ENCODE measurements at regions not wholly inside any gene's neighbourhood (a gene's known extent, or its start where the extent isn't known, plus 50 kb on each side); places are given as distances from the start of the nearest gene placed in this dataset.
A peak's percentile ranks its signal among the peaks of the same experiment; 100 is the strongest.

- no peaks in the 10 kb centered on the region for H3K36me3 ChIP-seq (ENCODE audit: control insufficient read depth in 3 of 3, insufficient read depth in 2 of 3, low read depth in 1 of 3, low read length in 3 of 3)
- WGBS, 3 donors: 83 to 92% (median 90%) methylated on average over 8 of the region's 8 CpGs
- H3K27me3 ChIP-seq (ENCODE audit: control insufficient read depth in 3 of 3, insufficient read depth in 3 of 3, low read length in 3 of 3): peaks cover 0 to 5% (median 0%) of the 10 kb centered on the region in 3 donors
- H3K9me3 ChIP-seq (ENCODE audit: control insufficient read depth in 2 of 2, insufficient read depth in 1 of 2, low read depth in 1 of 2, low read length in 1 of 2): peaks cover 0 to 5% of the 10 kb centered on the region in 2 donors
- H3K4me3 ChIP-seq (ENCODE audit: low read depth in 1 of 3, low read length in 3 of 3): no peak overlapping the region
- FAIRE-seq (no peak), DNase-seq (no peak)
- H3K4me1 ChIP-seq (ENCODE audit: control insufficient read depth in 3 of 3, insufficient read depth in 2 of 3, low read depth in 1 of 3, low read length in 2 of 3): peaks cover 0 to 17% (median 0%) of the 10 kb centered on the region in 3 donors
- no peak overlapping the region for H3K27ac ChIP-seq (ENCODE audit: low read depth in 1 of 3, low read length in 2 of 3)
Measured at GRCh38 chr4:26030780-26031179, 116.8 kb downstream of the SMIM20 start.

- 41 to 63% (median 48%) methylated on average over 4 of the region's 4 CpGs for WGBS, 3 donors
- peaks cover 0 to 4% (median 0%) of the 10 kb centered on the region in 3 donors for H3K27me3 ChIP-seq (ENCODE audit: control insufficient read depth in 3 of 3, insufficient read depth in 3 of 3, low read length in 3 of 3)
- H3K27ac ChIP-seq (ENCODE audit: low read depth in 1 of 3, low read length in 2 of 3): peak overlapping the region in 1 of 3 donors; percentile 41
- H3K36me3 ChIP-seq (ENCODE audit: control insufficient read depth in 3 of 3, insufficient read depth in 2 of 3, low read depth in 1 of 3, low read length in 3 of 3): no peaks in the 10 kb centered on the region
- FAIRE-seq (no peak), DNase-seq (peak in 1 of 2 donors; percentile 42)
- H3K9me3 ChIP-seq (ENCODE audit: control insufficient read depth in 2 of 2, insufficient read depth in 1 of 2, low read depth in 1 of 2, low read length in 1 of 2): peaks cover 0 to 5% of the 10 kb centered on the region in 2 donors
- H3K4me1 ChIP-seq (ENCODE audit: control insufficient read depth in 3 of 3, insufficient read depth in 2 of 3, low read depth in 1 of 3, low read length in 2 of 3): peaks cover 0 to 17% (median 0%) of the 10 kb centered on the region in 3 donors
- no peak overlapping the region for H3K4me3 ChIP-seq (ENCODE audit: low read depth in 1 of 3, low read length in 3 of 3)
Measured at GRCh38 chr4:26031704-26032103, 117.7 kb downstream of the SMIM20 start.

GRCh38 chr4:26032142-26032541 is 118.1 kb downstream of the SMIM20 start:
- Histone ChIP-seq H3K36me3 (ENCODE audit: control insufficient read depth in 3 of 3, insufficient read depth in 2 of 3, low read depth in 1 of 3, low read length in 3 of 3) (no peaks in the 10 kb centered on the region), H3K27ac (ENCODE audit: low read depth in 1 of 3, low read length in 2 of 3) (peak overlapping the region in 2 of 3 donors; percentile 15 to 41), H3K4me1 (ENCODE audit: control insufficient read depth in 3 of 3, insufficient read depth in 2 of 3, low read depth in 1 of 3, low read length in 2 of 3) (peaks cover 0 to 17% (median 0%) of the 10 kb centered on the region in 3 donors), H3K9me3 (ENCODE audit: control insufficient read depth in 2 of 2, insufficient read depth in 1 of 2, low read depth in 1 of 2, low read length in 1 of 2) (peaks cover 0 to 5% of the 10 kb centered on the region in 2 donors), H3K27me3 (ENCODE audit: control insufficient read depth in 3 of 3, insufficient read depth in 3 of 3, low read length in 3 of 3) (peaks cover 0 to 4% (median 0%) of the 10 kb centered on the region in 3 donors), H3K4me3 (ENCODE audit: low read depth in 1 of 3, low read length in 3 of 3) (no peak overlapping the region)
- no peak for FAIRE-seq
- 77 to 81% (median 77%) methylated on average over 6 of the region's 6 CpGs for WGBS, 3 donors
- DNase-seq: no peak

- Histone ChIP-seq H3K9me3 (ENCODE audit: control insufficient read depth in 2 of 2, insufficient read depth in 1 of 2, low read depth in 1 of 2, low read length in 1 of 2) (peaks cover 0 to 5% of the 10 kb centered on the region in 2 donors), H3K36me3 (ENCODE audit: control insufficient read depth in 3 of 3, insufficient read depth in 2 of 3, low read depth in 1 of 3, low read length in 3 of 3) (no peaks in the 10 kb centered on the region), H3K4me3 (ENCODE audit: low read depth in 1 of 3, low read length in 3 of 3) (no peak overlapping the region), H3K27ac (ENCODE audit: low read depth in 1 of 3, low read length in 2 of 3) (peak overlapping the region in 2 of 3 donors; percentile 15 to 57), H3K27me3 (ENCODE audit: control insufficient read depth in 3 of 3, insufficient read depth in 3 of 3, low read length in 3 of 3) (peaks cover 0 to 4% (median 0%) of the 10 kb centered on the region in 3 donors), H3K4me1 (ENCODE audit: control insufficient read depth in 3 of 3, insufficient read depth in 2 of 3, low read depth in 1 of 3, low read length in 2 of 3) (peaks cover 0 to 17% (median 0%) of the 10 kb centered on the region in 3 donors)
- 67 to 86% (median 83%) methylated on average over 7 of the region's 7 CpGs for WGBS, 3 donors
- DNase-seq (no peak), FAIRE-seq (no peak)
Measured at GRCh38 chr4:26032630-26033317, 118.8 kb downstream of the SMIM20 start.

GRCh38 chr4:26033389-26033788 is 119.4 kb downstream of the SMIM20 start:
- Histone ChIP-seq H3K27ac (ENCODE audit: low read depth in 1 of 3, low read length in 2 of 3) (peak overlapping the region in 2 of 3 donors; percentile 4 to 57), H3K27me3 (ENCODE audit: control insufficient read depth in 3 of 3, insufficient read depth in 3 of 3, low read length in 3 of 3) (peaks cover 0 to 4% (median 0%) of the 10 kb centered on the region in 3 donors), H3K4me1 (ENCODE audit: control insufficient read depth in 3 of 3, insufficient read depth in 2 of 3, low read depth in 1 of 3, low read length in 2 of 3) (peaks cover 0 to 17% (median 0%) of the 10 kb centered on the region in 3 donors), H3K9me3 (ENCODE audit: control insufficient read depth in 2 of 2, insufficient read depth in 1 of 2, low read depth in 1 of 2, low read length in 1 of 2) (peaks cover 0 to 5% of the 10 kb centered on the region in 2 donors), H3K4me3 (ENCODE audit: low read depth in 1 of 3, low read length in 3 of 3) (no peak overlapping the region), H3K36me3 (ENCODE audit: control insufficient read depth in 3 of 3, insufficient read depth in 2 of 3, low read depth in 1 of 3, low read length in 3 of 3) (no peaks in the 10 kb centered on the region)
- DNase-seq: no peak
- WGBS, 3 donors: 87 to 100% (median 97%) methylated on average over 1 of the region's 1 CpG
- no peak for FAIRE-seq

- Histone ChIP-seq H3K9me3 (ENCODE audit: control insufficient read depth in 2 of 2, insufficient read depth in 1 of 2, low read depth in 1 of 2, low read length in 1 of 2) (peaks cover 0 to 5% of the 10 kb centered on the region in 2 donors), H3K27me3 (ENCODE audit: control insufficient read depth in 3 of 3, insufficient read depth in 3 of 3, low read length in 3 of 3) (no peaks in the 10 kb centered on the region), H3K36me3 (ENCODE audit: control insufficient read depth in 3 of 3, insufficient read depth in 2 of 3, low read depth in 1 of 3, low read length in 3 of 3) (no peaks in the 10 kb centered on the region), H3K4me3 (ENCODE audit: low read depth in 1 of 3, low read length in 3 of 3) (no peak overlapping the region), H3K27ac (ENCODE audit: low read depth in 1 of 3, low read length in 2 of 3) (no peak overlapping the region), H3K4me1 (ENCODE audit: control insufficient read depth in 3 of 3, insufficient read depth in 2 of 3, low read depth in 1 of 3, low read length in 2 of 3) (peaks cover 0 to 12% (median 0%) of the 10 kb centered on the region in 3 donors)
- WGBS, 3 donors: 54 to 65% (median 64%) methylated on average over 2 of the region's 2 CpGs
- DNase-seq: no peak
- no peak for FAIRE-seq
Measured at GRCh38 chr4:26034849-26035248, 120.8 kb downstream of the SMIM20 start.

- no peak overlapping the region for H3K27ac ChIP-seq (ENCODE audit: low read depth in 1 of 3, low read length in 2 of 3)
- H3K4me1 ChIP-seq (ENCODE audit: control insufficient read depth in 3 of 3, insufficient read depth in 2 of 3, low read depth in 1 of 3, low read length in 2 of 3): peaks cover 0 to 12% (median 0%) of the 10 kb centered on the region in 3 donors
- peaks cover 0 to 5% of the 10 kb centered on the region in 2 donors for H3K9me3 ChIP-seq (ENCODE audit: control insufficient read depth in 2 of 2, insufficient read depth in 1 of 2, low read depth in 1 of 2, low read length in 1 of 2)
- FAIRE-seq: no peak
- no peak for DNase-seq
- no peaks in the 10 kb centered on the region for H3K27me3 ChIP-seq (ENCODE audit: control insufficient read depth in 3 of 3, insufficient read depth in 3 of 3, low read length in 3 of 3)
- H3K36me3 ChIP-seq (ENCODE audit: control insufficient read depth in 3 of 3, insufficient read depth in 2 of 3, low read depth in 1 of 3, low read length in 3 of 3): no peaks in the 10 kb centered on the region
- 74 to 89% (median 82%) methylated on average over 5 of the region's 5 CpGs for WGBS, 3 donors
- no peak overlapping the region for H3K4me3 ChIP-seq (ENCODE audit: low read depth in 1 of 3, low read length in 3 of 3)
Measured at GRCh38 chr4:26035921-26036320, 121.9 kb downstream of the SMIM20 start.

GRCh38 chr4:26039639-26040359 is 125.8 kb downstream of the SMIM20 start:
- Histone ChIP-seq H3K9me3 (ENCODE audit: control insufficient read depth in 2 of 2, insufficient read depth in 1 of 2, low read depth in 1 of 2, low read length in 1 of 2) (no peaks in the 10 kb centered on the region), H3K27ac (ENCODE audit: low read depth in 1 of 3, low read length in 2 of 3) (peak overlapping the region in 1 of 3 donors; percentile 56), H3K27me3 (ENCODE audit: control insufficient read depth in 3 of 3, insufficient read depth in 3 of 3, low read length in 3 of 3) (no peaks in the 10 kb centered on the region), H3K4me3 (ENCODE audit: low read depth in 1 of 3, low read length in 3 of 3) (no peak overlapping the region), H3K4me1 (ENCODE audit: control insufficient read depth in 3 of 3, insufficient read depth in 2 of 3, low read depth in 1 of 3, low read length in 2 of 3) (no peaks in the 10 kb centered on the region), H3K36me3 (ENCODE audit: control insufficient read depth in 3 of 3, insufficient read depth in 2 of 3, low read depth in 1 of 3, low read length in 3 of 3) (no peaks in the 10 kb centered on the region)
- FAIRE-seq (no peak), DNase-seq (no peak)
- WGBS, 3 donors: 68 to 82% (median 77%) methylated on average over 9 of the region's 9 CpGs

Data from small intestine (tissue), 7 donors.